HG03378 (cell line): ENCODE measurements at regions not wholly inside any gene's neighbourhood (a gene's known extent, or its start where the extent isn't known, plus 50 kb on each side); places are given as distances from the start of the nearest gene placed in this dataset.
"Not testable (repeated sequence)": the region's sequence is repeated elsewhere in the genome, so short reads cannot be mapped to it uniquely, and the experiment has no call there.

Experiments
- ATAC-seq: cut with Tn5 transposase; IDR thresholded peaks from one replicate; pipeline ENCODE4 v1.9.1; 2021; ENCODE audit warnings: mild to moderate bottlenecking, moderate library complexity; ENCODE audit not compliant: unreplicated experiment

DNA sequence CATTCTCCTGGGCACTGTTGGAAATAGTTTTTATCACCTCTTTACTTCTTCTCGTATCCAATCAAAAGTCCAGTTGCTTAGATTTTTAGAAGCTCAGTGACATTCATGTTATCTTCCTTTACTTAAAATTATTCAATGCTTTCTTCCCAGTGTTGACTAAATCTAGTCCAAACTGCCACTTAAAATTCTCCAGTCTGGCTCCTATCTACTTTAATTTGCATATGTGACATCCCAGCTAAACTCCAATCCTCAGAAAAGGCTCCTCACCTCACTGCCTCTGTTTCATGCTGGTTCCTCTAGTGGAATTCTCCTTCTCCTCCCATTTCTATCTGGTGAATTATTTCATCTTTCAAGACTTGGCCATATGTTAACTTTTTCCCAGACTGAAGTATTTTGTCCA is 1238.7 kb upstream of the WWC1 start:
- no peak for ATAC-seq

DNA sequence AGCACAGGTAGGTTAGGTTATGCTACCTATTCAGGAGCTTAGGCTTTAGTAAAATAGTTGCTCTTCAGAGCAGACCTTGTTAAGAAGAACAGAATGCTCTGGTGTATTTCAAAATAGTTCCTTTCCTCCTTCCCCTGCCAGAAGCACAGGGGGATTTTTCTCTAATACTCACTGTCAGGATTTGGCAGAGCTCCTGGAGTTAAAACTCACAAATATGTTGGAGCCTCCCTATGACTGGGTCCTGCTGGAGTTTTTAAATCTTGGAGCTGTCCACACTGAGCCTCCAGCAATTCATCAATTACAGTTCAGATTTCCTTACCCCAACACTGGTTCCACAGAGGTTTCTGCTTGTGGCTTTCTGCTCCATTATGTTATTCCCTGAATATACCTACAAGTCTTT is 1233.8 kb upstream of the WWC1 start:
- no peak for ATAC-seq

DNA sequence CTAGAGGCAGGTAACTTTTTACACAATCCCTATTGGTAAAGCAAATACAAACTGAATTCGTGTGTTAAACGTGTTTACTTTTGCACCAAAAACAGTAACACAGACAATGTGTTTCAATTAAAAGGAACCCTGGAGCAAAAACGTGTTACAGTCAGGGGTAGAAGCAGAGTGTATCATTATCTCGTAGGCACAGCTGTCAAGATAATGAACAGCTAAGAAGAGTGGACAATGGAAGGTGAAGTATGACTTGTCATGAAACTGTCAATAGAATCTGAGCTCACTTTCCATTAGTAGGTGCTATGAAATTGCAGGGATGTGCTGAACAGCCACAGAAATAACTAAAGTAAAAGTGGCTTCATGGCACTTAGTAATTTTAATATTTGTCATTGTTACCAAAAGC is 1229.8 kb upstream of the WWC1 start:
- ATAC-seq = no peak

- ATAC-seq = no peak
These were observed 1228.3 kb upstream of the WWC1 start for GRCh38 chr5:167063116-167063515.

- no peak for ATAC-seq
These were observed 1227.7 kb upstream of the WWC1 start for GRCh38 chr5:167063788-167064187.

DNA sequence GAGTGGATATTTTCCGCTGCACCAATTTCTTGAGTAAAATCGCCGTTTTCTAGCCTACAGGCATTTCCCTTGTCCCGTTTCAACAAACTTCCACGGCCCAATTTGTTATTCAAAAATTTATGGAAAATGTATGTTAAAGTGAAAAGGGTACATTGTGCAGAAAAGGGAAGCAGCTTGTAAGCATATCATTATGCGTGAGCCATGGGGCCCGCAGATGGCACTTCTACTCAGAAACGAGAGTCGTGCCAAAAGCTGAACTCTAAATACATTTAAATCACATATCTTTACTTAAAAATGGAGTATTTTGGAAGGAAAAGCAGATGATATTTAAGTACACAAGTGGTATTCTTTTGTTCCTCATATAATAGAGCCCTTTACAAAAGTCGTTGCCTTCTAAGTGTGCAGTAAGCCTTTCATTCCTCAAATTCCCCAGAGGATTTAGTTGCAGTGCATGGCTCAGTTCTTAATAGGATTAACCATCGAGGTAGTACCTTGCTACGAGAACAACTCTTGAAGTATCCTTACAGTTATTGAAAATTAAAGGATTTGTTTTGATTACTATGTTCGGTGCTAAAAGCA is 1227.2 kb upstream of the WWC1 start:
- ATAC-seq = no peak

- no peak for ATAC-seq
These were observed 1225.7 kb upstream of the WWC1 start for GRCh38 chr5:167065794-167066193.

DNA sequence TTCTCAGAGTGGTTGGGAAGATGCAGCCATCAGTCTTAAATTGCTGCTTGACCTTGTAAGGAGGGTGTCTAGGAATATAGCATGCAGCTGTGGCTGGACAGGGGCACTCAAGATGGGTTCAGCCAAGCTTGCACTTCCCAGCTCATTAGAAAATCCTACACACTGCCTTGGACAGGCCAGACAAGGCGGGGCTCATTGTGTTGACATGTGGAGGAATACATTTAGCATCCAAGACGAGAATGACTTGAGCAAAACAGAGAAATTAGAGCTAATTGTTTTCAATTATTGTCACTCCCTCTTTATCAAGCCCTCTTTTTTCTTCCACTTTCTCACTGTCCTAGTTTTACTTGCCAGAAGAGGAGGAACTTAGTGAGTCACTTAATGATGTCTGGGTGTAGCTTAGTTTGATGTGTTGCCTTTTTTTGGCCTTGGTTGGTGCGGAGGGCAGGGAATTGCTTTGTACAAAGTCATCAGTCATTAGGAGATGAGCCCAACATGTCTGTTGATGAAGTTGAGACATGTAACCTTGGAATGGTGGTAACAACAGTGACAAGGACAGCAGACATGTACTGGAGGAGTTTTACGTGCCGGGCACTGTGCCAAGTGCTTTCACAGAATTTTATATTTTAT is 1219.3 kb upstream of the WWC1 start:
- ATAC-seq = no peak

- no peak for ATAC-seq
These were observed 1209.9 kb upstream of the WWC1 start for GRCh38 chr5:167081561-167081960.

- no peak for ATAC-seq
These were observed 1194.6 kb upstream of the WWC1 start for GRCh38 chr5:167096816-167097215.

- no peak for ATAC-seq
These were observed 1187.1 kb upstream of the WWC1 start for GRCh38 chr5:167104351-167104750.

GRCh38 chr5:167105941-167106340 is 1185.5 kb upstream of the WWC1 start:
- ATAC-seq = no peak

- no peak for ATAC-seq
These were observed 1183.8 kb upstream of the WWC1 start for GRCh38 chr5:167107684-167108083.

DNA sequence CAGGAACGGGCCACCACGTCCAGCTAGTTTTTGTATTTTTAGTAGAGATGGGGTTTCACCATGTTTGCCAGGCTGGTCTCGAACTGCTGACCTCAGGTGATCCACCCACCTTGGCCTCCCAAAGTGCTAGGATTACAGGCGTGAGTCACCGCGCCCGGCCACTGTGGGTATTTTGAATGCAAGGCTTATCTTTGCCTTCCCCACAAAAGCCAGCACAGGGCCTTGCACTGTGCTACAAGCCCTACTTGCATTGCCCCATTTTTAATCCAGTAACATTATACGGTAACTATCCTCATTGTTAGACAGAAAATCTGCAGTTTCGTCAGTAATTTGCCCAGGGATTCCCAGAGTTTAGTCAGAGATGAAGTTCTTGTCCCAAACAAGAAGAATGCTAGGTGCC is 1183.2 kb upstream of the WWC1 start:
- not testable (repeated sequence) for ATAC-seq

GRCh38 chr5:167112556-167112955 is 1178.9 kb upstream of the WWC1 start:
- no peak for ATAC-seq

GRCh38 chr5:167122267-167122666 is 1169.2 kb upstream of the WWC1 start:
- ATAC-seq = no peak

GRCh38 chr5:167123126-167123525 is 1168.3 kb upstream of the WWC1 start:
- no peak for ATAC-seq

DNA sequence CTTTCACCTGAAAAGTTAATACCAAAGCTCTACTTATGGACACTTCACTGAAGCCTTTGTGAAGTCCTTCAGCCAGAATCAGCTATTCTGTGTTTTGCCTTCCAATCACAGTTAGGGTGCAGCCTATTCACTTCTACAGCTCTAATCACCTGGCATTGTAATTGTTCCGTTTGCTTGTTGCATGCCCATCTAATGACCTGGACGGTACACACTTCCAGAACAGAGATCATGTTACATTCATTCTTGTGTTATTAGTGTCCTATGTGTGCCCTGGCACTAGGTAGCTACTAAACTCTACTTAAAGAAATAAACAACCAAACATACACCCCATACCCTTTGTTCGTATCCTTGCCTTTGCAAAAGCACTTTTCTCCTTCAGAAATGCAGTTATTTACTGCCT is 1162.9 kb upstream of the WWC1 start:
- no peak for ATAC-seq

GRCh38 chr5:167140548-167141291 is 1150.7 kb upstream of the WWC1 start:
- no peak for ATAC-seq

DNA sequence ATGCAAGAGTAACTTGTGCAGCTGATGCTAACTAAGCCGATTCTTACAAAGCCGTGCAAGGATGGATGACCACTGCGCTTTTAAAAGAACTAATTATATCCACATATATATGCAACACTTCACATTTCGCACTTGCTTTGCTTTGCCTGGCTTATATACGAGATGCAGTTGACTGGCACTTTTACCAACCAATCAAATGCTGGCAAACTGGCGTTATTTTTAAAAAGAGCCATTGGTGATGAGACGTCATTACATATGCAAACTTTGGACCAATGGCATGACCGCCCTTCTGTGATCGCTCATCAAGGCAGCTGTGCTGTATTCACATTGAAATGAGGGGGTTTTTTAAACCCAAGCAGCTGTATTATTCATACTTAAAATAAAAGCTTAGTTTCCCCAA is 1147.7 kb upstream of the WWC1 start:
- ATAC-seq = no peak

DNA sequence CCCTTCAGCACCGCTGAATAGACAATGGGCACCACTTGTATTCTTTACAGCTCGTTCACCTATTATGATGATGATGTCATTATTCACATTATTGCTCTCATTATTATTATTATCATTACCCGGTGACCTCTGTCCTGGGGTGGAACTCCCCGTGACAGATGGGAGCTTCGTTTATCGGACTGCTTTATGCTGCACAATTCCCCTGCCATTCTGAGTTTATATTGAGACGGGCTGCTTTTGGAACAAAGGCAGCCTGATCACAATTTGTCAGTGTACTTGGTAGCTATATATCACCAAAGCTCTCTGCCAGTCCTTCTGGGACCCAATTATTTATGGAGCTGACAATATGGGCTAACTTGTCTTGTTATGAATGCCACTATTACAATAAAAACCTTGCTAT is 1145.6 kb upstream of the WWC1 start:
- ATAC-seq = no peak

GRCh38 chr5:167147879-167148278 is 1143.6 kb upstream of the WWC1 start:
- no peak for ATAC-seq
